LNCAP (cell line): ENCODE measurements at regions not wholly inside any gene's neighbourhood (a gene's known extent, or its start where the extent isn't known, plus 50 kb on each side); places are given as distances from the start of the nearest gene placed in this dataset.

ENCODE experiments used
- TF ChIP-seq, protein P1 (sequence below): fragments of 450-650 bp; IDR thresholded peaks from 2 replicates; pipeline ENCODE4 v1.5.1; 2017; ENCODE audit warnings: mild to moderate bottlenecking

- TF ChIP-seq, protein P1, sequence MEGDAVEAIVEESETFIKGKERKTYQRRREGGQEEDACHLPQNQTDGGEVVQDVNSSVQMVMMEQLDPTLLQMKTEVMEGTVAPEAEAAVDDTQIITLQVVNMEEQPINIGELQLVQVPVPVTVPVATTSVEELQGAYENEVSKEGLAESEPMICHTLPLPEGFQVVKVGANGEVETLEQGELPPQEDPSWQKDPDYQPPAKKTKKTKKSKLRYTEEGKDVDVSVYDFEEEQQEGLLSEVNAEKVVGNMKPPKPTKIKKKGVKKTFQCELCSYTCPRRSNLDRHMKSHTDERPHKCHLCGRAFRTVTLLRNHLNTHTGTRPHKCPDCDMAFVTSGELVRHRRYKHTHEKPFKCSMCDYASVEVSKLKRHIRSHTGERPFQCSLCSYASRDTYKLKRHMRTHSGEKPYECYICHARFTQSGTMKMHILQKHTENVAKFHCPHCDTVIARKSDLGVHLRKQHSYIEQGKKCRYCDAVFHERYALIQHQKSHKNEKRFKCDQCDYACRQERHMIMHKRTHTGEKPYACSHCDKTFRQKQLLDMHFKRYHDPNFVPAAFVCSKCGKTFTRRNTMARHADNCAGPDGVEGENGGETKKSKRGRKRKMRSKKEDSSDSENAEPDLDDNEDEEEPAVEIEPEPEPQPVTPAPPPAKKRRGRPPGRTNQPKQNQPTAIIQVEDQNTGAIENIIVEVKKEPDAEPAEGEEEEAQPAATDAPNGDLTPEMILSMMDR = no peak
Observed at GRCh38 chr16:79480929-79481328, 119.6 kb downstream of the MAF start.

GRCh38 chr16:79480056-79480455 is 120.5 kb downstream of the MAF start:
- TF ChIP-seq, protein P1 = no peak

DNA sequence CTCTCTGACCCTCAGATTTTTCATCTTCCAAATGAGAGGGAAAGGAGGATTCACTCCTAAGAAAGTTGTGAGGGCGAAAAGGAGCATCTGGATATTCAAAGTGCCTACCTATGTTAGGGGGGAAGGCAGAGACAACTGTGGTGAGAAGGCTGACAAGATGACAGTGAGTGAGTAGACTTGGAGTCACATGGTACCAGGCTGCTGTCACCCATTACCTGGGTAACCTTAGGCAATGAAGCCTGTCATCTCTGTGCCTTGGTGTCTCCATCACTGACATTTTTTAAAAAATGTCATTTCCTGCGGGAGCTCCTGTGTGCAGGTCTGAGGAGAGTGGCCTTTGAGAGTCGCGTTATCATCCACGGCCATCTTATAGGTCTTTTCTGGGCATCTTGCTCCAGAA is 124.0 kb downstream of the MAF start:
- TF ChIP-seq, protein P1 = no peak

- TF ChIP-seq, protein P1 = no peak
Observed at GRCh38 chr16:79475841-79476240, 124.7 kb downstream of the MAF start.

GRCh38 chr16:79473456-79473855 is 127.1 kb downstream of the MAF start:
- TF ChIP-seq, protein P1 = no peak

- TF ChIP-seq, protein P1 = no peak
Observed at GRCh38 chr16:79472426-79472825, 128.1 kb downstream of the MAF start.

- TF ChIP-seq, protein P1 = no peak
Observed at GRCh38 chr16:79469999-79470398, 130.5 kb downstream of the MAF start.

- TF ChIP-seq, protein P1 = no peak
Observed at GRCh38 chr16:79468631-79469030, 131.9 kb downstream of the MAF start.
